GM19023 (cell line): ENCODE measurements at regions not wholly inside any gene's neighbourhood (a gene's known extent, or its start where the extent isn't known, plus 50 kb on each side); places are given as distances from the start of the nearest gene placed in this dataset.
A peak's percentile ranks its signal among the peaks of the same experiment; 100 is the strongest.

ENCODE experiments used
- ATAC-seq: cut with Tn5 transposase; IDR thresholded peaks from one replicate; pipeline ENCODE4 v1.9.1; 2021; ENCODE audit warnings: mild to moderate bottlenecking, moderate library complexity; ENCODE audit not compliant: unreplicated experiment

DNA sequence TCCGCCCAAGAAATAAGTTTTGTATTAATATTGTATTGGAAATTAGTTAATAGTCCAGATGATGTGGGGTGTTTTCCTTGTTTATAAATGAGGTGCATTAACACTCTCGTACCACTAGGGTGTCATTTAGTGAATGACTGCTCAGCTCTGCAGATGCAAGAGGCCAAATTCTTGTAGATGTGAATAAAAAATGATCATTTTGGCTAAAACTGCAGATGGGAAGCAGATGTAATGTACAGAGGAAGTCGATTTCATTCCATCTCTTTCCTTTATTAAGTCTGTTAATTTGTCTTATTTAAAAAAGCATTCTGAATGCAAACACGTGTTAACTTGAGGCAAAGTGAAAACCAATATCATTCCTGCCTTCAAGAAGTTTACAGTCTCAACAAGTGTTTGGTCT, 108.1 kb downstream of the DHX15 start:
- ATAC-seq = no peak

DNA sequence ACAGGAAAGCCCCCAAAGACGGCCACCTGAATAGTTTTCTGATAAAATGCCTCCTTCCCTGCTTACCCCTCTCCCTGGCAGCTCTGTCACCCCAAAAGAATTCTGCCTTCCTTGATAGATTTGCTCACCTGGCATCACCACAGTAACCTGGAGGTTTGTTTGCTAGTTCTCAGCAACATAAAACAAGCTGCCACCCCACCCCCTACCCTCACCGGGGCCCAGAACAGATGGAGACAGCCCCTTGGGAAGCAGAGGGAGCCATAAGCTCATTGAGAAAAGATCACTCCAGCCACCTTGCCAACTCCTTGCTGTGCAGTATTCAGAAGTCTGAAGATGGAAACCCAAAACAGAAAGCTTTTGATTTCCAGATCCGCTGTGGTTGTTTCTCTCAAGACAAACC, 108.6 kb downstream of the DHX15 start:
- no peak for ATAC-seq

DNA sequence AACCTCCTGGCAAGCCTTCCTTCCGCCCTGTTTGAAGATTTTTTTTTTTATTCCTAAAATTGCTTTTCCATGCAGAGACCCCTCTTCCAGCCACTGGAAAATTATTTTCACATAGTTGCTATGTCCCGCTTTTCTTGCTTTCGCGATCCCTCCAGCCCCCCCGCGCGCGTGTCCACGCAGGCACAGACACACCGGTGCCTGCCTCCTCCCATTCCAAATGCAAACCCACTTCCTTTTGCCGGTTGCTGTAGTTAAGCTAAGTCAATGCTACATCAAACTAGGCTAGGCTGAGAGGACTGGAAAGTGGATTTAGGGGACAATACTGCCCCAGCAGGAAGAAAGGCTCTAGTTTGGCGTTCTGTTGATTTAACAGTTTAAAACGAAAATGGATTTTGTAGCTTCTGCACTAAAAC, 111.0 kb downstream of the DHX15 start:
- no peak for ATAC-seq

DNA sequence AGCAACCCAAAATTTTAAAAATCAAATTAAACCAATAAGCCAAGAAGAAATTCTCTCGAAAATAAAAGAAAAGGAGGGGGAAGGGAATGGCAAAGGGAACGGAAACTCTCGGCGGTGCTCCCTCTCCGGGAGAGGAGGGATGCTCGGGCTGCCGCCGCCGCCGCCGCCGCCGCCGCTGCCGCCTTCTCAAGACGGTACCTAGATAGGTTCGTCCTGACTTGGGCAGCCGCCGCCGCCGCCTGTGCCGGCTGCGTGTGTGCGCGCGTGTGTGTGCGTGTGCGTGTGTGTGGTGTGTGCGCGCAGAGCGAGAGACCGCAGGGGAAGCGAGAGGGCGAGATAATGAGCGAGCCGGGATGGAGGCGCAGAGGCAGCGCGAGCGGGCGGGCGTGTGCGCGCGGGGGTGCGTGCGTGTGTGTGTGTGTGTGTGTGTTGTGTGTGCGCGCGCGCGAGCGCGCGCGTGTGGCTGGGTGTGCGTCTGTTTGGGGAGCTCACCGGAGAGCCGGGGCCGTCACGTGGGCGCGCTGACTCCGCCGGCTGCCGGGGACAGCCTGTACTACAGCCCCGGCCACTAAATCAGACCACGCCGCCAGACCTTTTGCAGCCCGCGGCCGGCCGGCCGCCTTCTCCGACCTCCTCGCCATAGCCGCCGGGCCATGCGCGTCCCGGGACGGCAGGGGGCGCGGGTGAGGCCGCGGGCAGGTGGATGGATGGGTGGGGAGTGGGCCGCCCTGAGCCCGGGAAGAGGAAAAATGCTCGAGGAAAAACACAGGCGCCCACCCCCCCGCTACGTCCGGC, 111.6 kb downstream of the DHX15 start:
- ATAC-seq = peak; percentile 65

DNA sequence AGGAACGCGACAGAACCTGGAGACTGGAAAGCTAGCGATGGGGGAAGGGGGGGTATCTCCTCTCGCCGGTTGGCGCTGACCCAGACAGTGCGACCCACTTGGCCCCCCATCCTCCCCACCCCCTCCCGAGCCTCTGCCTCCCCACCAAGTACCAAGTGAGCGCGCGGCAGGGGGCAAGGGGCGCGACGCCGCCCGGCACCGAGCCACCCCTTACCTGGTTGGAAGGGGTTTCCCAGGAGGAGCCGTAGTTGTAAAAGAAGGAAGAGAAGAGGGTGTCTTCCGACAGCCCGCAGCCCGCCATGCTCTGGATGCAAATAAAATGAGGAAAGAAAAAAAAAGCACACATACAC, 112.2 kb downstream of the DHX15 start:
- no peak for ATAC-seq

DNA sequence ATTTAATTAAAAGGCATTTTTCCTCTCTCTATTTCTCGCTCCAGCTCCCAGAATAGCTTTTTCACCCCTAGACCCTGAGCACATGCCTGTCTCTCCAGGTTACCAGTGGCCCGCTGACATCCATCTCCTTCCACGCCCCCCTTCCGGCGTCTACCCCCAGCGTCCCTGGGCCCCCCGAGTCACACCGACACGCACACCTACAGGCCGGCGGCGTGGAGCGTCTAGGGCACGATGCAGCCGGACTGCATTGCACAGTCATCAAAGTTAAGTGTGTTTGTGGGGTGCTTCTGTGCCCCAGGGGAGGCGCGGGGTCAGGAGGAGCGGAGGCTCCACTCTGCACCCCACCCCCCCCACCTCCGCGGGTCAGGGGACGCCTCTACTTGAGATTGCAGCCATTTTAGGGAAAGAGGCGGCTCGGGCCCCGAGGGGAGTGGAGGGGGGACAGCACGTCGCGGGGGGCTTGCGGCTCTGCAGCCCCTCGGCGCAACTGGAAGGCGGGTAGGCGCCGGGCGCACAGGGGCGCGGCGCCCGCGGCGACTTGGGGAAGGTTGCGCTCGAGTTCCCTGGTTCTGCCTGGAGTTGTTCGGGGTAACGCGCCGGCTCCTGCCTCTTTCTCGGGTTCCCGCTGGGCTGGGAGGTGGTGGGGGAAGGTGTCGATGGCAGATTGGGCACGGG, 112.7 kb downstream of the DHX15 start:
- no peak for ATAC-seq

DNA sequence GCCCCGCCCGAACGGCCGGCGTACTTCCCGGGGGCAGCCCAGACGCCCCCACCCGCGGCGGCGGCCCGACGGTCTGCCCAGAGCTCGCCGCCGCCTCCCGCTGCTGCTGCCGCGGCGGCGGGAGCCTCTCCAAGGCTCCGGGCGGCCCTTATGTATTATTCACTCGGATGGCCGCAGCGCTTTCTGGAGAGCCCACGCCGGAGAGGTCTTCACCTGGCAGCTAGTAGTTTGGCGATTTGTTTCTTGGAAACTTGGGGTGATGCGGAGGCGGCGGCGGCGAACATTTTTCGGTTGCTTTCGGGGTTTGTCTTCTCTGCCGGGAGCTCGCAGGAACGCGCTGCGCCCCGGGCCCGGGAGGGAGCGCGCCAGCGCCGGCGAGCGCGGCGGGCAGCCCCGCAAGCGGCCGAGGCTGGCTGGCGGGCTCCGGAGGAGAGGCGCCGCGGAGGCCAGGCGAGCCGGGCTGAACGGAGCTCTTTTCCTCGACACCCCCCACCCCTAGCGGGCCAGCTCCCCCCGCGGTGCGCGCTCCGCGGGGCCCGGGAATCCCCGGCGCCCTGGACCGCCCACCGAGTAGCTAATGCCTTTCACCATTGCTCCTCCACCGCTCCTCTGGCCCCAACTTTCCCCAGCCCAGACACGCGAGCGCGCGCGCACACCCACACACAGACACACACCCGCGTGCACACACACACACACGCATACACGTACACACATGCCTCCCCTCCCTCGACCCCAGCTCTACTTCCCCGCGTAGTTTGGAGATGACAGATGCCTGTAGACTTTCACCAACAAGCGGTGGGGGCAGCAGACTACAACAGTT, 113.5 kb downstream of the DHX15 start:
- no peak for ATAC-seq

DNA sequence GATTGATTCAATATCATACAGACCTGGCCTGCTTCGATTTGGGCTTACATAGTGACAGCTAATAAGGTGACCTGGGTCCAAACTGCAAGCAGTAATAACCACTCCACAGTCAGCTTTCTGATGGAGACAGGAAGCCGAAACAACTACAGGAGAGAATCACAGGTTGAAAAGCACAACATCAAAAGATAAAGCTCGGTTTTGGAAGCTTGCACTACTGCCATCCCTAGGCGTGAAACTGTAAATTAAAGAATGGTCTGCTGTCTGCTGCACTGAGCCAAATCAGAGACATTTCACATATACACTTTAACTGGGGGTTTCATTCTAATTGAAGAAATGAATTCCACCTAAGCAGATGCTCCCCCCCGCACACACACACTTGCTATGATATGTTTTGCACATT, 116.3 kb downstream of the DHX15 start:
- no peak for ATAC-seq

DNA sequence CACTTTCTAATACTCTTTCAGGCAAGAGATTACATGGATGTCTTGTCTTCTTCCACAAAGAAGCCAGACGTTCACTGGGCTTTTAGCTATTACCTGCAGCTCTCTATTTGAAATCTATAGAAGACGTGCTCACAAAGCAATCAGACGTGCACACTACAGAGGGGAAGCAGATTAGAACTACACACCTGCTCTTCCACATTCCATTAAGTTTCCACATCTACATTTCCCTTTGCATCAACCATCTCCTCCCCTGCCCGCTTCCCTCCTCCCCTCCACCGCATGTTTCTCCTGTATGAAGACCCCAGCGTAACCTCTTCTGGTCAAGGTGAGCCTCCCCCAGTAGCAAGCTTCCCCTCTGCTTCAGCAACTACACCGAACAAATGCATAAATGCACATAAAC, 119.8 kb downstream of the DHX15 start:
- ATAC-seq = no peak

DNA sequence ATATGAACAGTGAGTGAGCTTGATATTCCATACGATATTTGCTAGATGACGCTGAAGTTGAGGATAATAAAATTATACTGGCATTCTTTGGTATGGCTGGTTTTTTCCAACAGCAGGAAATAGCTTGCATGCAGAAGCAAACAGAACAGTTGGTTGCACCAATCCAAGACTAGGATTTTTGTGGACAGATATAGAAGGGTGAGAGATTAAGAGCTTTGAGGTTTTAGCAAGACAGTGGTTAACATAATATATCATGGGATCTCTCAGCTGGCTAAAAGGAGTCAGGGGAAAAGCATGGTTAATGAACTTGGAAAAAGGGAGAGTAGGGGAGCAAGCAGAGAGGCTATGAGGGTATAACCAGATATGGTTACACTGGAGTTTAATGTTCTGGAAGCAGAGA, 127.9 kb downstream of the DHX15 start:
- no peak for ATAC-seq

DNA sequence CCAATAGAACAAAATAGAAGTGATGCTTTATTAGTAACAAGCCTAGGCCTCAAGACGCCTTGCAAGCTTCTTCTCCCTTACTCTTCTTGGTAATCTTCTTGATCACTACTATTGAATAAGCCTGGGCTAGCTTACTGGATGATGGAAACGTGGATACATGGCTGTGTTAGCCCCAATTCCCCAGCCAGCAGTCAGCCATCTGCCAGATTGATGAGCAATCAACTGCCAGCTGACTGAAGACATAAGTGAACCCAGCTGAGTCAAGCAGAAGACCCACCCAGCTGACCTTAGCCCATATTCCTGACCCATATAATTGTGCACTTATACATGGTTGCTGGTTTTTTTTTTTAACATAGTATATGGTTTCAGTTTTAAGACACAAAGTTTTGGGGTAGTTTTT, 130.4 kb downstream of the DHX15 start:
- ATAC-seq = no peak

DNA sequence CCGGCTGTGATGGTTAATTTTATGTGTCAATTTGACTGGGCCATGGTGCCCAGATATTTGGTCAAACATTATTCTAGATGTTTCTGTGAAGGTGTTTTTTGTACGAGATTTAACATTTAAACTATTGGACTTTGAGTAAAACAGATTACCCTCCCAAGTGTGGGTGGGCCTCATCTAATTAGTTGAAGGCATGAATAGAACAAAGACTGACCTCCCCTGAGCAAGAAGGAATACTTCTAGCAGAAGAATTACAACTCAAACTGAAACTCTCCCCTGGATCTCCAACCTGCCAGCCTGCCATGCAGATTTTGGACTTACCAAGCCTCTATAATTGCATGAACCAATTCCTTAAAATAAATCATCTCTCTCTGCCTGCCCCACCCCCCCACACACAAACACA, 132.5 kb downstream of the DHX15 start:
- no peak for ATAC-seq

DNA sequence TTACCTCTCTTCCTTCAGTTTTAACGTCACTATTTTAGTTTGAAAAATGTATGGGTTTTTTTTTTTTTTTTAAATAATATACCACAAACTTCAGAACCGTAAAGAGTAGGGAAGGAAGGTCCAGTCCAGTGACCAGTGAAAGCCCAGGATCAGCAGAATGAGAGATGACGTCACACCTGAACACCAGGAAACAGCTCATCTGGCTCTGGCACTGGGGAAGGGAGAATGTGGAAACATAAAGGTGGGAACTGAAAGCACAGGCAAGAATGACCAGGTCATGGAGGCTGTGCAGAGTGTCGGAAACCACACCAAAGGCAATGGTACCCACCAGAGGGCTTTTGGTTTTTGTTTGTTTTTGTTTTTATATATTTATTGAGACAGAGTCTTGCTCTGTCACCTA, 141.2 kb downstream of the DHX15 start:
- no peak for ATAC-seq

DNA sequence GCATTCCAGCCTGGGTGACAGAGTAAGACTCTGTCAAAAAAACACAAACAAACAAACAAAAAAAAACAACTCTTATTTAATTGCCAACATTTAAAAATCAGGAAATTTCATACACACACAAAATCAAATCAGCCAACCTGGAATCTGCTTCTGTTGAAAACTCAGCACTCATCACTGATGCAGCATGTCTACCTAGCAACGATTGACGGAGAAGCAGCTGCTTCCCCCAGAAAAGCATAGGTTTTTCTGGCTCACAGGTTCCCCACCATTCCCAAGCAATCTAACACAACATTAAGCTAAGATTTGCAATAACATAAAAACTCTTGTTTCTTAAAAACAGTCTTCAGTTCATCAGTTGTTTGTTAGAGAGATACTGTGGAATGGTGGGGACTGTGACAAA, 143.6 kb downstream of the DHX15 start:
- ATAC-seq = no peak

DNA sequence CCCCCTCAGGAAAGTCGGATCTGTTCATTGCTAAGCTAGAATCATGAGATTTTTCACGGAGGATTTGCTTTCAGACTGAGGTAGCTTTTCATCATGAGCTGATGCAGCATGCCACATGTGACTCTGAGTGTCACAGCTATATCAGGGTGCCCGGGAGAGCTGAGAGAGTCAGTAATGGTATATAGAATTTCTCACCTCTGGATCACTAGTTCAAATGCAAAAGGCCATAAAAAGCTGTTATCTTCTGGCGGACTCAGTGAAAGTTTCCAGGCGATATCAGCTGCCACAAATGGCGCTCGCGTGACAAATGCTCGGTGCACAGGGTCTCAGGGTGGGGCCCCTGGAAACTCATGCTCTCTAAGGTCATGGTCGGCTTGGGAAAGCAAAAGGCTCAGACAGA, 150.1 kb downstream of the DHX15 start:
- no peak for ATAC-seq

DNA sequence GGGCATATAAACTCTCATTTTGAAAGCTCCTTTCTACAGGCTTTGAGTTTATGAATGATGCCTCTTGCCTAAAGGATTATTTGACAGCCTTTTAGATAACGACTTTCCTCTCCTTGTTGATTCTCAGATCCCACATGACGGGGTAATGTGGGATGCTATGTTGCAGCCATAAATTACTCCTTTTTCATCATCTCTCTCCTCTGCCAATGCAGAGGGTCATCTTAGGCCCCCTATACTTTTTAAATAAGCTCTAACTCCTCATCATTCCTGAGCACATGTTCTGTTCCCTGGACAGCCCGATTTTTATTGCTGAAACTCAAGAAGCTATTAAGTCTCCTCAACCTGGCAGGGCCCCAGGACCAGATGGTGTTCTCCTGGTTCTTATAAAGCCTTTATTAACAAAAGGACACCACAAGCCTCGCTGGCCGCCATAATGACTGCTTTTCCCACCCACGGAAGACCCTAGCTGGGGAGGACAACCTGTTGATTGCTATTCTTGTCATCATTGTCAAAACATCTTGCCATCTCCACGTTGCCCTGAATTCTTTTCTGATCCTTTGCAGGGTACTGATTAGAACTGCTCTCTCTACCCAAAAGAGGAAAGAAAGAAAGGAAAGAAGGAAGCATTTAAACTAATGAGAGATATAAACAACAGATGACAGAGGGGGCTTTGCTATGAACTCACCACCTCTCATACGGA, 150.7 kb downstream of the DHX15 start:
- no peak for ATAC-seq

DNA sequence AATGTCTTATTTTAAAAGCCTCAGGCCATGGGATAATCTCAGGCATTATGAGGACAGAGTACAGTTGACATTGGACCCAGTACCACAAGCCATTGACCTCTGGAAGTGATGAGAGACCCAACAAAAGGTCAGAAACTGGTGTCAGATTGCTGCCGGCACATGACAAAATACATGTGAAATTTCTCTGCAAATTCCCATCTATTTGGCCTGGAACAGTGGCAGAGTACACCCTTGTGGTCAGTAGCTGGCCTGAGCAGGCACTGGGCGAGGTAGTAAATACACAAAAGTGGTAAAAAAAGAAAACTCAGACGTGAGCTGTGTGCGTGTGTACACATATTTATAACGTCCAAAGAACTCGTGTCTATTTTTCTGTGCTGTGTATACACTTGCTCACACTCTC, 155.5 kb downstream of the DHX15 start:
- ATAC-seq = no peak

DNA sequence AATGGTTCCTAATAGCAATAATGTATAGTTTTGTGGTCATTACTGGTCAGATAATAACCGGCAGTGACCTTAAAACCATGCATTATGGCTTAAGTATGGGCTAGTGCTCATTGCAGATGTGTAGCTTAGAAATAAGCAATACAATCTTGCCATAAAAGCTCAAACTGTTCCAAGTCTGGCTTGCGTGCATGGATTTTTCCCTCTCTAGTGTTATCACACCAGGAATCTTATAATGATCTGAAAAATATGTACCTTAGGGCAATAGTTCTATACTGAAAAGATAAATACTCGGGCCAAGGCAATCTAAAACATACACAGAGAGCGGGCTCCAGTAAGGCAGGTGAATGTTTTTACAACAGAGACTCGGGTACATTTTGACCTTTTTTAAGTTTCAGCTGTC, 157.8 kb downstream of the DHX15 start:
- no peak for ATAC-seq

DNA sequence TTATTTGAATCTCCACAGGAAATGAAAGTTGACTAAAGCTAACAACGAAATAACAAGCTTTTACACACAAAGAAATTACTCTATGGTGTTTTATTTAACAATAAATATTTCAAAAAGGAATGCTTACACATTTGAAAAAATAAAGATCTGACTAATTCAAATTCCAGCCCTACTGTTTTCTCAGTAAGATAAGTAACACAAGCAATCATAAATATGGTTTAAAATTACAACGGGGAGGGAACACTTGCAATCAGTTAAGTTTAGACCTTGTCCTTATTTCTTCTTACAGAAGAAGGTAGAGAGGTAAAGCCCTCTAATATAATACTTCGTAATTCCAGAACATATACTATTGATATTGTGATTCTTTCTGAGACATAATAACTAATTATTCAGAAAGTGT, 158.5 kb downstream of the DHX15 start:
- no peak for ATAC-seq

DNA sequence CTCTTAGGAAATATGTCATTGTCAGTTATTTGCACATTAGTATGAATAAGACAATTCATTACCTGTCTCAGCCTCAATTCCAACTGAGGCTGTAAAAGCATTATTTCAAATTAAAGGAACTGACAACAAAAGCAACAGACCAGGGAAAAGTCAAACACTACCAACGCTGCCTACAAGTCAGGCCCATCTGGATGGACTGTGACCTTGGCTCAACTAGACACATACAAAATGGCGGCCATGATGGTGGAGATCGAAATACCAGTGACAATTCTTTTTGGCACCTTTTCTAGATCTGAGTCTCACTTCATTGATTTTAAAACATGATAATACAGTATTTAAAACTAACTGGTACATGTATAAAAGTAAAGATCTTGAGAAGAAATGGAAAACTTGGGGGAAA, 160.7 kb downstream of the DHX15 start:
- ATAC-seq = no peak

DNA sequence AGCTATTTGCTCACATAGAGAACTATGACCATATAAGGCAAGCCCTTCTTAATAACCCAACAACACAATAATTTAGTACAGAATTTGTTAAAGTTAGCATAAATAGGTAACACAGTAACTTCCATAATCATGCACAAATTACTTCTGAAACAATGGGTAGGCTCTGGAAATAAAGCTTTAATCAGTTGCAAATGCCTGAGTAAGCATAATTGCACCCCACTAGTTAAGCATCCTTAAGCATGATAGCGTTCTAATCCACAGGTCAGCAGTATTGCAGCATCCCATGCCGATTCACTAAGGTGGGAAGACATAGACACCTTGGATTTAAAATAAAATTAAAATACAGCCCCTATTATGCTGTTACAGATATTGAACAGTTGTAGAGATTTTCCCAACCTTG, 161.7 kb downstream of the DHX15 start:
- no peak for ATAC-seq
